Gastroesophageal sphincter (tissue), 3 donors: ENCODE measurements at regions not wholly inside any gene's neighbourhood (a gene's known extent, or its start where the extent isn't known, plus 50 kb on each side); places are given as distances from the start of the nearest gene placed in this dataset.

Experiments used
- EP300 ChIP-seq: sonication (generic); formaldehyde crosslinking; IDR thresholded peaks from one replicate; pipeline ENCODE4 v1.6.1; 2017; ENCODE audit warnings: antibody characterized with exemption, mild to moderate bottlenecking
- POLR2A ChIP-seq, 2 donors: fragments of 450-650 bp; IDR thresholded peaks; one replicate each; pipeline ENCODE4 v1.6.1; 2017; ENCODE audit warnings: antibody characterized with exemption in 2 of 2, mild to moderate bottlenecking in 2 of 2, moderate library complexity in 1 of 2
- TF ChIP-seq, protein P1 (sequence below), 4 experiments: fragments of 200-600 bp in 2 of 4; fragments of 450-650 bp in 2 of 4; sonication (generic) in 1 of 4; IDR thresholded peaks; one replicate each; pipeline ENCODE4 v1.5.1; 2017 to 2019; ENCODE audit warnings: antibody characterized with exemption in 4 of 4, mild to moderate bottlenecking in 2 of 4, moderate library complexity in 2 of 4

DNA sequence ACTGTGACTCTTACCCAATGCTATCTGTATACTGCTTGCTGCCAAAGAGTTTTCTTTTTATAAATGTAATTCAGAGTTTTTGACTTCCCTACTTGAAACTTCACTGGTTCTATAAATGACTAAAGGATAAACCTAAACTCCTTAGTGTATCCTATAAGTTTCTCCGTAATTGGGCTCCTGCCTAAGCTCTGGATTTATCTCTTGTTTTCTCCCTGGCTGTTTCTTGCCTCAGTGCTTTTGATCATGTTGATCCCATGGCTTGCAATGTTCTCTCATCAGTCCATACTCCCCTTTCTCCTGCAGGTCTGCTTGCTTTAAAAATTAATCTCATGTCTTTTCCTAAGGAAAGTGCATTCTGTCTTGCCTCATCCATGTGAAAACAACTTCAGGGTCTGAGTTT lies 1543.1 kb upstream of the IGFBP7 start:
- no peak for TF ChIP-seq POLR2A (IDR thresholded peaks at IDR 0.05)
- TF ChIP-seq, protein P1, sequence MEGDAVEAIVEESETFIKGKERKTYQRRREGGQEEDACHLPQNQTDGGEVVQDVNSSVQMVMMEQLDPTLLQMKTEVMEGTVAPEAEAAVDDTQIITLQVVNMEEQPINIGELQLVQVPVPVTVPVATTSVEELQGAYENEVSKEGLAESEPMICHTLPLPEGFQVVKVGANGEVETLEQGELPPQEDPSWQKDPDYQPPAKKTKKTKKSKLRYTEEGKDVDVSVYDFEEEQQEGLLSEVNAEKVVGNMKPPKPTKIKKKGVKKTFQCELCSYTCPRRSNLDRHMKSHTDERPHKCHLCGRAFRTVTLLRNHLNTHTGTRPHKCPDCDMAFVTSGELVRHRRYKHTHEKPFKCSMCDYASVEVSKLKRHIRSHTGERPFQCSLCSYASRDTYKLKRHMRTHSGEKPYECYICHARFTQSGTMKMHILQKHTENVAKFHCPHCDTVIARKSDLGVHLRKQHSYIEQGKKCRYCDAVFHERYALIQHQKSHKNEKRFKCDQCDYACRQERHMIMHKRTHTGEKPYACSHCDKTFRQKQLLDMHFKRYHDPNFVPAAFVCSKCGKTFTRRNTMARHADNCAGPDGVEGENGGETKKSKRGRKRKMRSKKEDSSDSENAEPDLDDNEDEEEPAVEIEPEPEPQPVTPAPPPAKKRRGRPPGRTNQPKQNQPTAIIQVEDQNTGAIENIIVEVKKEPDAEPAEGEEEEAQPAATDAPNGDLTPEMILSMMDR (IDR thresholded peaks at IDR 0.05), result no peak
- no peak for TF ChIP-seq EP300
